Activated CD8-positive, alpha-beta memory T cell treated with anti-CD3 and anti-CD28 coated beads, Interleukin-2, amount 10 ng/mL, durations not matched to agents 7 days and 5 days (primary cell): ENCODE measurements at regions not wholly inside any gene's neighbourhood (a gene's known extent, or its start where the extent isn't known, plus 50 kb on each side); places are given as distances from the start of the nearest gene placed in this dataset.
A peak's percentile ranks its signal among the peaks of the same experiment; 100 is the strongest.

Experiments
- ATAC-seq: fragments of 150-1000 bp; cut with Tn5 transposase; one replicate; pipeline ENCODE4 v1.10.0; 2021; ENCODE audit warnings: moderate library complexity
- CTCF ChIA-PET: fragments of 350-600 bp; sonication (Branson Sonifier 250); formaldehyde crosslinking; loops from one replicate; lab custom pipeline; 2021; ENCODE audit warnings: antibody characterized with exemption; lab: Charles Lee
- DNase-seq: peaks from one replicate; pipeline ENCODE4 v3.0.0-alpha.2; 2020
- H3K27ac Mint-ChIP-seq: one replicate; pipeline ENCODE4 v1.8.0; 2021; ENCODE audit warnings: mild to moderate bottlenecking, mixed read lengths
- H3K27me3 Mint-ChIP-seq: one replicate; pipeline ENCODE4 v1.8.0; 2021; ENCODE audit warnings: mixed read lengths
- H3K36me3 Mint-ChIP-seq: one replicate; pipeline ENCODE4 v1.8.0; 2021; ENCODE audit warnings: mild to moderate bottlenecking, mixed read lengths
- H3K4me1 Mint-ChIP-seq: one replicate; pipeline ENCODE4 v1.8.0; 2021; ENCODE audit warnings: mixed read lengths
- H3K4me3 Mint-ChIP-seq: one replicate; pipeline ENCODE4 v1.8.0; 2021; ENCODE audit warnings: mild to moderate bottlenecking, moderate library complexity, mixed read lengths
- H3K9me3 Mint-ChIP-seq: one replicate; pipeline ENCODE4 v1.8.0; 2022; ENCODE audit warnings: low read depth, mixed read lengths

GRCh38 chr10:78300526-78300925 lies 266.9 kb downstream of the RPS24 start:
- Mint-ChIP-seq H3K36me3 (peaks cover 2% of the 10 kb centered on the region), H3K4me3 (no peak overlapping the region), H3K27ac (no peak overlapping the region), H3K4me1 (peaks cover 21% of the 10 kb centered on the region), H3K9me3 (peaks cover 3% of the 10 kb centered on the region), H3K27me3 (peaks cover 7% of the 10 kb centered on the region)
- no peak for ATAC-seq
- DNase-seq, result no peak
- CTCF ChIA-PET, result no interaction called here

GRCh38 chr10:78301481-78301880 lies 267.8 kb downstream of the RPS24 start:
- Mint-ChIP-seq H3K4me3 (no peak overlapping the region), H3K27ac (no peak overlapping the region), H3K36me3 (peaks cover 2% of the 10 kb centered on the region), H3K9me3 (peaks cover 3% of the 10 kb centered on the region), H3K27me3 (peaks cover 16% of the 10 kb centered on the region), H3K4me1 (peaks cover 21% of the 10 kb centered on the region)
- no peak for ATAC-seq
- DNase-seq, result peak; percentile 38
- CTCF ChIA-PET, result interaction anchor here (1.1 to 1.6 kb wide), 5 partner anchors 15 to 254 kb away, joined by 3 to 7 read pairs (median 4); no protein-coding TSS in a partner anchor

- peak; percentile 40 for DNase-seq
- peak overlapping the region; percentile 94 for H3K27ac Mint-ChIP-seq
- H3K27me3 Mint-ChIP-seq, result peaks cover 22% of the 10 kb centered on the region
- no peak for ATAC-seq
- H3K9me3 Mint-ChIP-seq, result peaks cover 3% of the 10 kb centered on the region
- H3K4me3 Mint-ChIP-seq, result peak overlapping the region; percentile 87
- peaks cover 21% of the 10 kb centered on the region for H3K4me1 Mint-ChIP-seq
- H3K36me3 Mint-ChIP-seq, result peaks cover 2% of the 10 kb centered on the region
- CTCF ChIA-PET, result interaction anchor here (0.6 to 1.6 kb wide), 9 partner anchors 12 to 900 kb away, joined by 3 to 7 read pairs (median 4); no protein-coding TSS in a partner anchor
These were observed 268.5 kb downstream of the RPS24 start for GRCh38 chr10:78301891-78302738.

GRCh38 chr10:78302739-78302988 lies 269.0 kb downstream of the RPS24 start:
- peaks cover 21% of the 10 kb centered on the region for H3K4me1 Mint-ChIP-seq
- CTCF ChIA-PET, result interaction anchor here (0.6 to 1.6 kb wide), 9 partner anchors 11 to 900 kb away, joined by 3 to 7 read pairs (median 4); no protein-coding TSS in a partner anchor
- peaks cover 24% of the 10 kb centered on the region for H3K27me3 Mint-ChIP-seq
- peak overlapping the region; percentile 87 for H3K4me3 Mint-ChIP-seq
- H3K36me3 Mint-ChIP-seq, result peaks cover 2% of the 10 kb centered on the region
- no peak for ATAC-seq
- peaks cover 3% of the 10 kb centered on the region for H3K9me3 Mint-ChIP-seq
- DNase-seq, result no peak
- peak overlapping the region; percentile 94 for H3K27ac Mint-ChIP-seq

- peaks cover 24% of the 10 kb centered on the region for H3K27me3 Mint-ChIP-seq
- H3K9me3 Mint-ChIP-seq, result peaks cover 3% of the 10 kb centered on the region
- H3K27ac Mint-ChIP-seq, result peak overlapping the region; percentile 94
- CTCF ChIA-PET, result interaction anchor here (1.0 to 1.6 kb wide), 8 partner anchors 10 to 893 kb away, joined by 3 to 7 read pairs (median 4); no protein-coding TSS in a partner anchor
- H3K4me3 Mint-ChIP-seq, result peak overlapping the region; percentile 87
- H3K36me3 Mint-ChIP-seq, result peaks cover 2% of the 10 kb centered on the region
- ATAC-seq (peak; percentile 94), DNase-seq (peak; percentile 96)
- H3K4me1 Mint-ChIP-seq, result peaks cover 21% of the 10 kb centered on the region
These were observed 269.6 kb downstream of the RPS24 start for GRCh38 chr10:78302989-78303854.

GRCh38 chr10:78304091-78305045 lies 270.7 kb downstream of the RPS24 start:
- CTCF ChIA-PET, result interaction anchor here (0.6 to 1.5 kb wide), 5 partner anchors 9 to 891 kb away, joined by 3 to 4 read pairs (median 3); no protein-coding TSS in a partner anchor
- Mint-ChIP-seq H3K4me1 (peaks cover 21% of the 10 kb centered on the region), H3K27me3 (peaks cover 34% of the 10 kb centered on the region), H3K27ac (no peak overlapping the region), H3K36me3 (peaks cover 2% of the 10 kb centered on the region), H3K9me3 (peaks cover 3% of the 10 kb centered on the region), H3K4me3 (peak overlapping the region; percentile 87)
- peak; percentile 37 for DNase-seq
- ATAC-seq, result no peak

GRCh38 chr10:78305311-78305710 lies 271.6 kb downstream of the RPS24 start:
- ATAC-seq, result no peak
- Mint-ChIP-seq H3K4me1 (peaks cover 19% of the 10 kb centered on the region), H3K9me3 (peaks cover 3% of the 10 kb centered on the region), H3K4me3 (no peak overlapping the region), H3K27me3 (peaks cover 34% of the 10 kb centered on the region), H3K27ac (no peak overlapping the region), H3K36me3 (peaks cover 2% of the 10 kb centered on the region)
- peak; percentile 34 for DNase-seq
- CTCF ChIA-PET, result interaction anchor here (1.0 to 1.5 kb wide), 2 partner anchors 259 to 890 kb away, joined by 3 to 4 read pairs; no protein-coding TSS in a partner anchor

- no peak for DNase-seq
- Mint-ChIP-seq H3K27me3 (peaks cover 34% of the 10 kb centered on the region), H3K27ac (no peak overlapping the region), H3K4me1 (peaks cover 18% of the 10 kb centered on the region), H3K36me3 (no peaks in the 10 kb centered on the region), H3K4me3 (no peak overlapping the region), H3K9me3 (no peaks in the 10 kb centered on the region)
- no peak for ATAC-seq
- CTCF ChIA-PET, result no interaction called here
These were observed 272.7 kb downstream of the RPS24 start for GRCh38 chr10:78306358-78306757.

- CTCF ChIA-PET, result no interaction called here
- DNase-seq (peak; percentile 25), ATAC-seq (no peak)
- no peaks in the 10 kb centered on the region for H3K9me3 Mint-ChIP-seq
- peaks cover 34% of the 10 kb centered on the region for H3K27me3 Mint-ChIP-seq
- no peak overlapping the region for H3K4me3 Mint-ChIP-seq
- peaks cover 8% of the 10 kb centered on the region for H3K4me1 Mint-ChIP-seq
- H3K27ac Mint-ChIP-seq, result no peak overlapping the region
- H3K36me3 Mint-ChIP-seq, result no peaks in the 10 kb centered on the region
These were observed 273.9 kb downstream of the RPS24 start for GRCh38 chr10:78307576-78307975.

GRCh38 chr10:78309536-78310237 lies 276.0 kb downstream of the RPS24 start:
- CTCF ChIA-PET, result no interaction called here
- H3K4me1 Mint-ChIP-seq, result no peaks in the 10 kb centered on the region
- H3K36me3 Mint-ChIP-seq, result no peaks in the 10 kb centered on the region

GRCh38 chr10:78310481-78311080 lies 276.9 kb downstream of the RPS24 start:
- no peak overlapping the region for H3K27ac Mint-ChIP-seq
- ATAC-seq (no peak), DNase-seq (peak; percentile 33)
- H3K36me3 Mint-ChIP-seq, result no peaks in the 10 kb centered on the region
- no peaks in the 10 kb centered on the region for H3K4me1 Mint-ChIP-seq
- peaks cover 26% of the 10 kb centered on the region for H3K27me3 Mint-ChIP-seq
- H3K9me3 Mint-ChIP-seq, result no peaks in the 10 kb centered on the region
- no peak overlapping the region for H3K4me3 Mint-ChIP-seq
- CTCF ChIA-PET, result interaction anchor here (1.1 to 1.4 kb wide), 2 partner anchors 22 to 264 kb away, joined by 3 to 4 read pairs; no protein-coding TSS in a partner anchor

More at GRCh38 chr10:78309536-78310237, 276.0 kb downstream of the RPS24 start:
- peaks cover 34% of the 10 kb centered on the region for H3K27me3 Mint-ChIP-seq
- DNase-seq (peak; percentile 16), ATAC-seq (no peak)
- no peaks in the 10 kb centered on the region for H3K9me3 Mint-ChIP-seq
- H3K4me3 Mint-ChIP-seq, result no peak overlapping the region
- H3K27ac Mint-ChIP-seq, result no peak overlapping the region
